ENCODE measurements at regions not wholly inside any gene's neighbourhood (a gene's known extent, or its start where the extent isn't known, plus 50 kb on each side); places are given as distances from the start of the nearest gene placed in this dataset.

DNA sequence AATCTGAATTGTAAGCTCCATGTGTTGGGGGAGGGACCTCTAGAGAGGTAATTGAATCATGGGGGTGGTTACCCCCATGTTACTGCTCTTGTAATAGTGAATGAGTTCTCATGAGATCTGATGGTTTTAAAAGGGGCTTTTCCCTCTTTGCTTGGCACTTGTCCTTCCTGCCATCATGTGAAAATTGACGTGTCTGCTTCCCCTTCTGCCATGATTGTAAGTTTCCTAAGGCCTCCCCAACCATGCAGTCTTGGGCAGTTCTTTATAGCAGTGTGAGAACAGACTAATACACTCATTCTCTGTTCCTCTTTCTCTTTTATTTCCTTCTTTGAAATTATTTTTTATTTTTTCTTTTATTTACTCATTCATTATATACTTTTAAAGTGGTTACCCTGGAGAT lies 239.4 kb downstream of the CSNK2A3 start:
- TF ChIP-seq, protein P1, sequence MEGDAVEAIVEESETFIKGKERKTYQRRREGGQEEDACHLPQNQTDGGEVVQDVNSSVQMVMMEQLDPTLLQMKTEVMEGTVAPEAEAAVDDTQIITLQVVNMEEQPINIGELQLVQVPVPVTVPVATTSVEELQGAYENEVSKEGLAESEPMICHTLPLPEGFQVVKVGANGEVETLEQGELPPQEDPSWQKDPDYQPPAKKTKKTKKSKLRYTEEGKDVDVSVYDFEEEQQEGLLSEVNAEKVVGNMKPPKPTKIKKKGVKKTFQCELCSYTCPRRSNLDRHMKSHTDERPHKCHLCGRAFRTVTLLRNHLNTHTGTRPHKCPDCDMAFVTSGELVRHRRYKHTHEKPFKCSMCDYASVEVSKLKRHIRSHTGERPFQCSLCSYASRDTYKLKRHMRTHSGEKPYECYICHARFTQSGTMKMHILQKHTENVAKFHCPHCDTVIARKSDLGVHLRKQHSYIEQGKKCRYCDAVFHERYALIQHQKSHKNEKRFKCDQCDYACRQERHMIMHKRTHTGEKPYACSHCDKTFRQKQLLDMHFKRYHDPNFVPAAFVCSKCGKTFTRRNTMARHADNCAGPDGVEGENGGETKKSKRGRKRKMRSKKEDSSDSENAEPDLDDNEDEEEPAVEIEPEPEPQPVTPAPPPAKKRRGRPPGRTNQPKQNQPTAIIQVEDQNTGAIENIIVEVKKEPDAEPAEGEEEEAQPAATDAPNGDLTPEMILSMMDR (conservative IDR thresholded peaks at IDR 0.05 in 1 of 2, IDR thresholded peaks at IDR 0.05 in 1 of 2; ENCODE audit: extremely low read depth in 1 of 2, insufficient read depth in 1 of 2, low read depth in 1 of 2, low read length in 2 of 2) = no peak
- no peak for TF ChIP-seq EZH2 (IDR thresholded peaks at IDR 0.05; ENCODE audit: borderline replicate concordance, low read length)
